Activated CD4-positive, alpha-beta T cell treated with anti-CD3 and anti-CD28 coated beads, Interleukin-2, amount 10 ng/mL, durations not matched to agents 24 days and 14 days (primary cell): ENCODE measurements at regions not wholly inside any gene's neighbourhood (a gene's known extent, or its start where the extent isn't known, plus 50 kb on each side); places are given as distances from the start of the nearest gene placed in this dataset.

Source experiments
- DNase-seq: peaks from one replicate; pipeline ENCODE4 v3.0.0; 2022
- H3K27ac Mint-ChIP-seq: one replicate; pipeline ENCODE4 v1.8.0; 2022; ENCODE audit warnings: mild to moderate bottlenecking, mixed read lengths
- H3K27me3 Mint-ChIP-seq: one replicate; pipeline ENCODE4 v1.8.0; 2022; ENCODE audit warnings: mixed read lengths
- H3K36me3 Mint-ChIP-seq: one replicate; pipeline ENCODE4 v1.8.0; 2022; ENCODE audit warnings: low read depth, mild to moderate bottlenecking, mixed read lengths
- H3K4me1 Mint-ChIP-seq: one replicate; pipeline ENCODE4 v1.8.0; 2021; ENCODE audit warnings: mixed read lengths
- H3K4me3 Mint-ChIP-seq: one replicate; pipeline ENCODE4 v1.8.0; 2022; ENCODE audit warnings: mild to moderate bottlenecking, moderate library complexity, mixed read lengths
- H3K9me3 Mint-ChIP-seq: one replicate; pipeline ENCODE4 v1.8.0; 2021; ENCODE audit warnings: mixed read lengths
- intact Hi-C: fragments of 100-400 bp; cut with micrococcal nuclease; formaldehyde crosslinking; loops from one replicate; pipeline ENCODE4 v1.15.1; 2023

DNA sequence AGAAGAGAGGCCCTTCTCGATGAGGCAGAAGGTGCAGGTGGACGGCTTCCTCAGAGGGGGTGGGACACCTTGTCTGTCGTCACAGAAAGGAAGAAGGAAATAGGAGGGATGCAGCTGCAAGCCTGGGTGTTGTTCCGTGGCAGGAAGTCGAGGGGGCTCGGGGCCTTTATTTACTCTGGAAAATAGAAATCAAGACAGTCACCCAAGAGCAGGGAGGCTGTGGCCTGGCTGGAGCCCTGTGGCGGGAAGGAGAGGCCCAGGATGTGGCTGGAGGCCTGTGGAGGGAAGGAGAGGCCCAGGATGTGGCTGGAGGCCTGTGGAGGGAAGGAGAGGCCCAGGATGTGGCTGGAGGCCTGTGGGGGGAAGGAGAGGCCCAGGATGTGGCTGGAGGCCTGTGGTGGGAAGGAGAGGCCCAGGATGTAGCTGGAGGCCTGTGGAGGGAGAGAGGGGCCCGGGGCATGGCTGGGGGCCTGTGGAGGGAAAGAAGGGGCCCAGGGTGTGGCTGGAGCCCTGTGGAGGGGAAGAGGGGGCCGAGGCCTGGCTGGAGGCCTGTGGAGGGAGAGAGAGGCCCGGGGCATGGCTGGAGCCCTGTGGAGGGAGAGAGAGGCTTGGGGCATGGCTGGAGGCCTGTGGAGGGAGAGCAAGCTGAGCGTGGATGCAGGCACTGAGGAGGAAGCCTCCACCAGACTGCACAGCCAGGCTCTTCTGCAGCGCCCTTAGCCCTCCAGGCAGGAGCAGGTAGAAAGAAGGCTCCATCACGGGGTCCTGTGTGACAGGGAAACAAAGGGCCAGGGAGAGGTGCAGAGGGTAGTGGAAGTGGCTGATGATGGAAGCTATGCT lies 97.3 kb upstream of the SFMBT2 start:
- peaks cover 45% of the 10 kb centered on the region for H3K4me1 Mint-ChIP-seq
- peak overlapping the region; percentile 90 for H3K27ac Mint-ChIP-seq
- H3K4me3 Mint-ChIP-seq = peak overlapping the region; percentile 52
- H3K9me3 Mint-ChIP-seq = peaks cover 28% of the 10 kb centered on the region
- H3K36me3 Mint-ChIP-seq = peaks cover 34% of the 10 kb centered on the region
- H3K27me3 Mint-ChIP-seq = no peaks in the 10 kb centered on the region
- intact Hi-C loops = loop anchor here (1.0 kb wide), 1 partner anchor 24 kb away; no protein-coding TSS in a partner anchor
- DNase-seq = peak; percentile 89

- Mint-ChIP-seq H3K4me1 (peaks cover 41% of the 10 kb centered on the region), H3K36me3 (peaks cover 32% of the 10 kb centered on the region), H3K9me3 (peaks cover 28% of the 10 kb centered on the region), H3K4me3 (no peak overlapping the region), H3K27ac (peak overlapping the region; percentile 2), H3K27me3 (no peaks in the 10 kb centered on the region)
- DNase-seq = no peak
- intact Hi-C loops = no loop called here
Observed at GRCh38 chr10:7506571-7506970, 95.7 kb upstream of the SFMBT2 start.

DNA sequence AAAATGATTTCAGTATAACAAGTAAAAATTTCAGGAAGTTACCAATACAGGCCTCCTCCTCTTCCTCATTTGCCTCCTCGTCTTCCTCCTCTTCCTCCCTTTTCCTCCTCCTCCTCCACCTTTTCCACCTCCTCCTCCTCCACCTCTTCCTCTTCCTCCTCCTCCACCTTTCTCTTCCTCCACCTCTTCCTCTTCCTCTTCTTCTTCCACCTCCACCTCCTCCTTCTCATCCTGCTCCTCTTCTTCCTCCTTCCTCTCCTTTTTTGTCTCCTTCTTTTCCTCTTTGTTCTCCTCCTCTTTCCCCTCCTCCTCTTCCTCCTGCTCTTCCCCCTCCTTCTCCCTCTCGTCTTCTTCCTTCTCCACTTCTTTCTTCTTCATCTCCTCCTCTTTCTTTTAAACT lies 94.4 kb upstream of the SFMBT2 start:
- Mint-ChIP-seq H3K27ac (no peak overlapping the region), H3K9me3 (peaks cover 23% of the 10 kb centered on the region), H3K4me1 (peaks cover 44% of the 10 kb centered on the region), H3K4me3 (no peak overlapping the region), H3K27me3 (no peaks in the 10 kb centered on the region), H3K36me3 (peaks cover 26% of the 10 kb centered on the region)
- no peak for DNase-seq
- intact Hi-C loops = no loop called here

DNA sequence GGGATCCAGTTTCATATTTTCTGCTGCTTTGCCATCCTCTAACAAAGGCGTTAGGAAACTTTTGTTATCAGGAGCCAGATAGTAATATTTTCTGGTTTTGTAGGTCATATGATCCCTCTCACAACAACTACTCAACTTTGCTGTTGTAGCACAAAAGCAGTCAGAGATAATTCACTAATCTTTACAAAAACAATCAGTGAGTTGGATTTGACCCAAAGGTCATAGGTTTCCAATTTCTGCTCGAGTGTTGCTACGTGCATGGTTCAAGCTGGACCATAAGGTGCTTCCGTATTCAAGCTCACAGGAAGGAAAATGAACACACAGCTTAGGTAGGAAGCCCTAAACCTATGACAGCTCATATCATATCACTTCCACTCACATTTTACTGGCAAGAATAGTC lies 92.4 kb upstream of the SFMBT2 start:
- Mint-ChIP-seq H3K4me1 (peaks cover 38% of the 10 kb centered on the region), H3K27me3 (no peaks in the 10 kb centered on the region), H3K36me3 (peaks cover 10% of the 10 kb centered on the region), H3K9me3 (peaks cover 7% of the 10 kb centered on the region), H3K4me3 (no peak overlapping the region), H3K27ac (no peak overlapping the region)
- no peak for DNase-seq
- intact Hi-C loops = no loop called here

GRCh38 chr10:7501157-7501556 lies 90.3 kb upstream of the SFMBT2 start:
- Mint-ChIP-seq H3K27me3 (no peaks in the 10 kb centered on the region), H3K36me3 (no peaks in the 10 kb centered on the region)

GRCh38 chr10:7498111-7498510 lies 87.3 kb upstream of the SFMBT2 start:
- Mint-ChIP-seq H3K27ac (no peak overlapping the region), H3K4me3 (no peak overlapping the region), H3K36me3 (no peaks in the 10 kb centered on the region), H3K4me1 (peaks cover 31% of the 10 kb centered on the region), H3K27me3 (no peaks in the 10 kb centered on the region), H3K9me3 (no peaks in the 10 kb centered on the region)
- DNase-seq = no peak
- intact Hi-C loops = no loop called here

More at GRCh38 chr10:7501157-7501556, 90.3 kb upstream of the SFMBT2 start:
- intact Hi-C loops = no loop called here
- no peak for DNase-seq
- Mint-ChIP-seq H3K4me3 (peak overlapping the region; percentile 3), H3K4me1 (peaks cover 24% of the 10 kb centered on the region), H3K9me3 (peaks cover 2% of the 10 kb centered on the region), H3K27ac (no peak overlapping the region)

- peaks cover 4% of the 10 kb centered on the region for H3K9me3 Mint-ChIP-seq
- H3K4me1 Mint-ChIP-seq = peaks cover 42% of the 10 kb centered on the region
- peaks cover 3% of the 10 kb centered on the region for H3K36me3 Mint-ChIP-seq
- no peak overlapping the region for H3K27ac Mint-ChIP-seq
- H3K4me3 Mint-ChIP-seq = no peak overlapping the region
- intact Hi-C loops = no loop called here
- no peak for DNase-seq
- no peaks in the 10 kb centered on the region for H3K27me3 Mint-ChIP-seq
Observed at GRCh38 chr10:7493996-7494395, 83.2 kb upstream of the SFMBT2 start.

DNA sequence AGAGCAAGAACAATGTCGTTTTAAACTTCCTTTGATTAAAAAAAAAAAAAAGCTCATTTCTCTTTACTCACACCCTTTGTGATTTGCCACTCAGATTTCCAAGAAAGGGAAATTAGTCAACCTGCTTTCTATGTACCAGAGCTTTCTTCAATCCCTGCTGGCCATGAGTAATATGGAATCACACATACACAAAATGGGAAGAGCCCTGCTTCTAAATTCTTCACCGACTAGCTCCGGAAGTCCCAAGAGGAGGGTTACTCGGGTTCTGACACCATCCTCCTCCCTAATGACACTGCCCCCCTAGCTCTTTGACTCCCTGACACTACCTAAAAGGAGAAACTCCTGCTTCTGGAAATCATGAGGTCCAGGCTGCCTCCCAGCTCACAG lies 81.8 kb upstream of the SFMBT2 start:
- intact Hi-C loops = loop anchor here (1.0 kb wide), 1 partner anchor 8 kb away; no protein-coding TSS in a partner anchor
- Mint-ChIP-seq H3K27me3 (no peaks in the 10 kb centered on the region), H3K9me3 (peaks cover 4% of the 10 kb centered on the region), H3K4me3 (peak overlapping the region; percentile 15), H3K36me3 (peaks cover 3% of the 10 kb centered on the region), H3K4me1 (peaks cover 47% of the 10 kb centered on the region), H3K27ac (no peak overlapping the region)
- DNase-seq = no peak

DNA sequence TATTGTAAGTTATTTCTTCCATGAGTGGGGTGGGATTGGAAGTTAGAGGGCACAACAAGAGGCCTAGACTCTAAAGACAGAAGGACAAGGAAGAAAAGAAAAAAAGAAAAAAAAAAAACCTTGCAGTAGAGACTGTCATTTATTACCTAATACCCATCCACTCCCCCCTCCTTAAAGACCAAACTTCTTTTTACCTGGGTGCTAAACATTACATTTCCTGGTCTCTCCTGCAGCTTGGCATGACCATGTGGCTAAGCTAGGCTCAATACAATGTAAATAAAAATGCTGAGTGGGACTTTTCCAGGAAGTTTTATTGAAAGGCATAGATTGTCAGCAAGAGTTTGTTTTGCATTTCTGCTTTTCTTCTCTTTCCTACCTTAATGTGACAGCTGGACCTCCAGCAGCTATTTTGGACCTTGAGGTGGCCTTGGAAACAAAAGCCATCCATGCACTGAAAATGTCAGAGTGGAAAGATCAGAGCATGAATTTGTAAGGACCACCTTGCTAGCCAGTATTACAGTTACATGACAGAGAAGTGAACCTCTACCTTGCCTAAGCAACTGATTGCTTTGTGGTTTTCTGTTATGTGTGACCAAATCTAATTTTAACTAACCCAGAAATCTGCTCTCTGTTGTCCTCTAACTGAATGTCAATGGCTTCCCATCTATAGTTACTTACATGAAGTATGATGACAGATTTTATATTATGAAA lies 81.3 kb upstream of the SFMBT2 start:
- H3K4me3 Mint-ChIP-seq = peak overlapping the region; percentile 15

GRCh38 chr10:7491230-7491629 lies 80.4 kb upstream of the SFMBT2 start:
- H3K4me1 Mint-ChIP-seq = peaks cover 53% of the 10 kb centered on the region
- no peaks in the 10 kb centered on the region for H3K27me3 Mint-ChIP-seq
- H3K27ac Mint-ChIP-seq = no peak overlapping the region
- intact Hi-C loops = no loop called here
- H3K4me3 Mint-ChIP-seq = no peak overlapping the region
- H3K9me3 Mint-ChIP-seq = peaks cover 7% of the 10 kb centered on the region
- no peak for DNase-seq
- H3K36me3 Mint-ChIP-seq = peaks cover 6% of the 10 kb centered on the region

More for the DNA sequence above, 81.3 kb upstream of the SFMBT2 start:
- H3K4me1 Mint-ChIP-seq = peaks cover 52% of the 10 kb centered on the region
- H3K9me3 Mint-ChIP-seq = peaks cover 7% of the 10 kb centered on the region
- no peak for DNase-seq
- H3K36me3 Mint-ChIP-seq = peaks cover 6% of the 10 kb centered on the region
- intact Hi-C loops = loop anchor here (1.0 kb wide), 1 partner anchor 8 kb away; no protein-coding TSS in a partner anchor
- no peaks in the 10 kb centered on the region for H3K27me3 Mint-ChIP-seq
- H3K27ac Mint-ChIP-seq = peak overlapping the region; percentile 23

- H3K4me3 Mint-ChIP-seq = no peak overlapping the region
- DNase-seq = no peak
- intact Hi-C loops = no loop called here
- no peak overlapping the region for H3K27ac Mint-ChIP-seq
- peaks cover 6% of the 10 kb centered on the region for H3K36me3 Mint-ChIP-seq
- H3K4me1 Mint-ChIP-seq = peaks cover 63% of the 10 kb centered on the region
- no peaks in the 10 kb centered on the region for H3K27me3 Mint-ChIP-seq
- H3K9me3 Mint-ChIP-seq = peaks cover 7% of the 10 kb centered on the region
Observed at GRCh38 chr10:7488418-7488829, 77.6 kb upstream of the SFMBT2 start.

- Mint-ChIP-seq H3K36me3 (peaks cover 6% of the 10 kb centered on the region), H3K27me3 (no peaks in the 10 kb centered on the region), H3K4me1 (peaks cover 63% of the 10 kb centered on the region), H3K27ac (no peak overlapping the region), H3K4me3 (no peak overlapping the region), H3K9me3 (peaks cover 7% of the 10 kb centered on the region)
- DNase-seq = no peak
- intact Hi-C loops = no loop called here
Observed at GRCh38 chr10:7487528-7487927, 76.7 kb upstream of the SFMBT2 start.

GRCh38 chr10:7486528-7486927 lies 75.7 kb upstream of the SFMBT2 start:
- DNase-seq = no peak
- Mint-ChIP-seq H3K9me3 (peaks cover 7% of the 10 kb centered on the region), H3K36me3 (peaks cover 6% of the 10 kb centered on the region), H3K4me3 (no peak overlapping the region), H3K27me3 (no peaks in the 10 kb centered on the region), H3K27ac (no peak overlapping the region), H3K4me1 (peaks cover 60% of the 10 kb centered on the region)
- intact Hi-C loops = no loop called here

DNA sequence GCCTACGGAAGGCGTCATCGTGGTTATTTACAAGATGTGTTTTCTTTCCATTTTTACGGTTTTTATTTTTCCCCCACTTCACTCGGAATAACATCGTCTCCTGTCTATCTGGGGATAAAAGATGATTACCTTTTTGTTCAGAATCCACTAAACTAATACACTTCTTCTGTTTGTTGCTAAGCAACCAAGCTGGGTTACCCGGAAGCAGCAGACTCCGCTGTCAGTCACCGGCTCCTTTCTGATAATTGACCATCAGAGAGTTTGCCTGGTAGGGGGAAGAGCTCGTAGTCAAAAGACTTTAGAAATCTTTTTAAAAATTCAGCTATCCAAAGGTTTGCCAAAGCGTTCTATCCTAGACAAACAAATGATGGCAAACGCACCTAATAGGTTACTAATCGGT lies 75.0 kb upstream of the SFMBT2 start:
- Mint-ChIP-seq H3K9me3 (peaks cover 4% of the 10 kb centered on the region), H3K27me3 (no peaks in the 10 kb centered on the region)

More for the DNA sequence above, 75.0 kb upstream of the SFMBT2 start:
- Mint-ChIP-seq H3K4me3 (peak overlapping the region; percentile 69), H3K4me1 (peaks cover 61% of the 10 kb centered on the region), H3K36me3 (peaks cover 3% of the 10 kb centered on the region), H3K27ac (peak overlapping the region; percentile 13)
- DNase-seq = no peak
- intact Hi-C loops = no loop called here
